Panc1 (cell line): ENCODE measurements at regions not wholly inside any gene's neighbourhood (a gene's known extent, or its start where the extent isn't known, plus 50 kb on each side); places are given as distances from the start of the nearest gene placed in this dataset.
A peak's percentile ranks its signal among the peaks of the same experiment; 100 is the strongest.

ENCODE experiments used
- ATAC-seq: fragments of 200-7000 bp; cut with Tn5 transposase; 2 replicates; pipeline ENCODE4 v1.9.1; 2020; ENCODE audit warnings: mild to moderate bottlenecking, moderate library complexity
- BruUV-seq: library from RNA; stranded (reverse); fragments of 400-500 nt; replicated peaks from 2 replicates; lab custom pipeline; 2021; lab: Mats Ljungman, UMichigan
- CTCF ChIA-PET: fragments of 300-600 bp; sonication (Branson Sonifier 250); formaldehyde crosslinking; loops from one replicate; lab custom pipeline; 2022; ENCODE audit warnings: antibody characterized with exemption; lab: Charles Lee
- POLR2A ChIA-PET: fragments of 300-600 bp; sonication (Branson Sonifier 250); formaldehyde crosslinking; loops from one replicate; lab custom pipeline; 2022; ENCODE audit warnings: antibody characterized with exemption; lab: Charles Lee
- DNase-seq: peaks from one replicate; pipeline ENCODE4 v3.0.0-alpha.2; 2010; ENCODE audit warnings: low read depth, low spot score
- H3K27ac ChIP-seq: 2 replicates; pipeline ENCODE4 v1.5.1; 2011; ENCODE audit warnings: mild to moderate bottlenecking, low read length, inconsistent platforms
- H3K27me3 ChIP-seq: fragments of 200-500 bp; sonication (Bioruptor generic); 2 replicates; pipeline ENCODE4 v1.6.0; 2014; ENCODE audit warnings: low read length, inconsistent platforms; ENCODE audit not compliant: control insufficient read depth, insufficient read depth
- H3K36me3 ChIP-seq: fragments of 200-500 bp; sonication (Bioruptor generic); 2 replicates; pipeline ENCODE4 v1.5.1; 2014; ENCODE audit warnings: inconsistent platforms, mild to moderate bottlenecking, low read length, moderate library complexity; ENCODE audit not compliant: control insufficient read depth, insufficient read depth
- H3K4me1 ChIP-seq: 2 replicates; pipeline ENCODE4 v1.5.1; 2011; ENCODE audit warnings: inconsistent platforms, mild to moderate bottlenecking, low read length, moderate library complexity; ENCODE audit not compliant: control insufficient read depth, insufficient read depth
- H3K4me3 ChIP-seq, 2 experiments: 2 replicates each; pipeline ENCODE4 v1.5.1; 2011 to 2012; ENCODE audit warnings: low read depth in 2 of 2, low read length in 2 of 2, mild to moderate bottlenecking in 2 of 2, inconsistent platforms in 1 of 2, moderate library complexity in 1 of 2
- H3K9me3 ChIP-seq: fragments of 200-500 bp; sonication (Bioruptor generic); 2 replicates; pipeline ENCODE4 v1.5.1; 2014; ENCODE audit warnings: low read depth, mild to moderate bottlenecking, inconsistent platforms, low read length, moderate library complexity; ENCODE audit not compliant: control insufficient read depth, insufficient read depth
- CTCF ChIP-seq: fragments of 450-650 bp; IDR thresholded peaks from 2 replicates; pipeline ENCODE4 v1.5.1; 2017; ENCODE audit warnings: mild to moderate bottlenecking
- POLR2AphosphoS5 ChIP-seq: IDR thresholded peaks from 2 replicates; pipeline ENCODE4 v1.6.1; 2012; ENCODE audit warnings: mild to moderate bottlenecking, low read depth, low read length, moderate library complexity
- REST ChIP-seq, 2 experiments: IDR thresholded peaks; 2 replicates each; pipeline ENCODE4 v1.6.1; 2011 to 2012; ENCODE audit warnings: low read depth in 2 of 2, control low read depth in 1 of 2, low read length in 1 of 2, mild to moderate bottlenecking in 1 of 2, moderate library complexity in 1 of 2; ENCODE audit not compliant: insufficient read depth in 1 of 2
- SIN3A ChIP-seq: IDR thresholded peaks from 2 replicates; pipeline ENCODE4 v1.6.1; 2012; ENCODE audit warnings: low read depth, mild to moderate bottlenecking, low read length, moderate library complexity, borderline replicate concordance; ENCODE audit not compliant: insufficient read depth
- TCF7L2 ChIP-seq: IDR thresholded peaks from 2 replicates; pipeline ENCODE4 v1.6.1; 2011; ENCODE audit warnings: mild to moderate bottlenecking, low read depth, low read length, inconsistent platforms
- in situ Hi-C: cut with HindIII; loops from 2 replicates; pipeline ENCODE4 v1.10.0; 2016; ENCODE audit warnings: low sequenced_read_pairs, low pct_unique_long_range_greater_than_20kb
- intact Hi-C: fragments of 100-400 bp; cut with micrococcal nuclease; formaldehyde crosslinking; loops from one replicate; pipeline ENCODE4 v1.10.0; 2022; ENCODE audit not compliant: unreplicated experiment

GRCh38 chr12:46675736-46676135 lies 150.1 kb downstream of the SLC38A4 start:
- peak overlapping the region; percentile 82 for H3K27ac ChIP-seq
- peaks cover 19% of the 10 kb centered on the region; the same call in 1 of the 2 replicates for H3K9me3 ChIP-seq
- in situ Hi-C loops (no loop called here), intact Hi-C loops (no loop called here)
- no peaks in the 10 kb centered on the region for H3K36me3 ChIP-seq
- no peak overlapping the region for H3K4me3 ChIP-seq
- TF ChIP-seq SIN3A (no peak), CTCF (peak; percentile 75)
- ChIA-PET CTCF (interaction anchor here (0.5 to 1.2 kb wide), 3 partner anchors 10 to 608 kb away, joined by 3 to 4 read pairs (median 3); no protein-coding TSS in a partner anchor), POLR2A (interaction anchor here (0.7 kb wide), 1 partner anchor 201 kb away, joined by 3 read pairs; no protein-coding TSS in a partner anchor)
- BruUV-seq, result no TSS peak
- DNase-seq (no peak), ATAC-seq (no peak)
- H3K27me3 ChIP-seq, result no peaks in the 10 kb centered on the region
- H3K4me1 ChIP-seq, result peaks cover 9% of the 10 kb centered on the region

GRCh38 chr12:46674800-46675199 lies 151.0 kb downstream of the SLC38A4 start:
- ChIA-PET CTCF (interaction anchor here (0.6 kb wide), 1 partner anchor 1850 kb away, joined by 3 read pairs; no protein-coding TSS in a partner anchor), POLR2A (no interaction called here)
- ATAC-seq (no peak), DNase-seq (no peak)
- TF ChIP-seq CTCF, result no peak
- TF ChIP-seq TCF7L2, result no peak
- no peak for TF ChIP-seq REST (IDR thresholded peaks at IDR 0.05; ENCODE audit: insufficient read depth in 1 of 2, low read depth in 2 of 2, low read length in 1 of 2)
- TF ChIP-seq POLR2AphosphoS5, result no peak
- no peak for TF ChIP-seq SIN3A
- intact Hi-C loops (no loop called here), in situ Hi-C loops (no loop called here)
- Histone ChIP-seq H3K27ac (peak overlapping the region; percentile 82), H3K27me3 (no peaks in the 10 kb centered on the region), H3K4me3 (no peak overlapping the region), H3K36me3 (no peaks in the 10 kb centered on the region), H3K4me1 (peaks cover 9% of the 10 kb centered on the region), H3K9me3 (peaks cover 19% of the 10 kb centered on the region; the same call in 1 of the 2 replicates)
- no TSS peak for BruUV-seq
